HG03196 (cell line): ENCODE measurements at regions not wholly inside any gene's neighbourhood (a gene's known extent, or its start where the extent isn't known, plus 50 kb on each side); places are given as distances from the start of the nearest gene placed in this dataset.
"Not testable (repeated sequence)": the region's sequence is repeated elsewhere in the genome, so short reads cannot be mapped to it uniquely, and the experiment has no call there.

Experiments used
- ATAC-seq: cut with Tn5 transposase; IDR thresholded peaks from one replicate; pipeline ENCODE4 v1.9.1; 2021; ENCODE audit not compliant: unreplicated experiment

DNA sequence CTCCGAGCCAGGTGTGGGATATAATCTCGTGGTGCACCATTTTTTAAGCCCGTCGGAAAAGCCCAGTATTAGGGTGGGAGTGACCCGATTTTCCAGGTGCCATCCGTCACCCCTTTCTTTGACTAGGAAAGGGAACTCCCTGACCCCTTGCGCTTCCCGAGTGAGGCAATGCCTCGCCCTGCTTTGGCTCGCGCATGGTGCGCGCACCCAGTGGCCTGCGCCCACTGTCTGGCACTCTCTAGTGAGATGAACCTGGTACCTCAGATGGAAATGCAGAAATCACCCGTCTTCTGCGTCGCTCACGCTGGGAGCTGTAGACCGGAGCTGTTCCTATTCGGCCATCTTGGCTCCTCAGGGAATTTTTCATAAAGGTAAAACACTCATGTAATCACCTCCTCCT lies 63.9 kb downstream of the RWDD3 start:
- not testable (repeated sequence) for ATAC-seq

DNA sequence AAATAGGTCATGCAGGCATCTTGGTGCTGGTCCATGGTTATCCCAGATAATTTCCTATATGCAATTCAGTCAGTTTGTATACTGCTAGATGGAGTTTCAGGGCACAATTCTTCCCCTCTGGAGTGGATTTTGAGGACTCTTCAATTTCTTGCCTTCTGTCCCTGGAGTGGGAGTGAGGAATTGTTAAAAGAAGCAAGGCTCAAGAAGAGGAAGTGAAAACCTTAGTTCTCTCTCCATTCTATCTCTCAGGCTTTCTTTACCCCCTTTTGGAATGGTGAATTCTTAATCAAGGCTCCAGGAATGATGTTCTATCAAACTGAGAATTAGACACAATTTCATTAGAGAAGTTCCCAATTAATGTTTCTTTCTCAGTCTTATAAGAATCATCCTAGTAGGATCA lies 67.1 kb downstream of the RWDD3 start:
- no peak for ATAC-seq

DNA sequence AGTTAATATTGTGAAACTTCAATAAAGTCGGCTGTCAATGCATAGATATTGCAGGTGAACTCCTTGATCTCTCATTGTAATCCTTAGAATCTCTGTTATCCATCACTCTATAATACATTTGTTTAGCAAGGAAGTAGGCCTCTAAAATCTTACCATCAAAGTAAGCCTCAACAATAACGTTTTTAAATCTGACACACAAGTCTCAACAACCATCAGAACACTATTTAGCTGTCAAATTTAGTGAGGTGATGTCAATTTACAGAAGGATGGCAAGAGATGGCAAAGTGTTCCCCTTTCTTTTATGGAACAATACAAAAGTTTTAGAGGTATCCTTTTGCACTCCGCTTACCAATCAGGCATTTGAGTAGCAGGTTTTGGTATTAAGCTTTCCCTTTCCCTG lies 67.6 kb downstream of the RWDD3 start:
- ATAC-seq: no peak

DNA sequence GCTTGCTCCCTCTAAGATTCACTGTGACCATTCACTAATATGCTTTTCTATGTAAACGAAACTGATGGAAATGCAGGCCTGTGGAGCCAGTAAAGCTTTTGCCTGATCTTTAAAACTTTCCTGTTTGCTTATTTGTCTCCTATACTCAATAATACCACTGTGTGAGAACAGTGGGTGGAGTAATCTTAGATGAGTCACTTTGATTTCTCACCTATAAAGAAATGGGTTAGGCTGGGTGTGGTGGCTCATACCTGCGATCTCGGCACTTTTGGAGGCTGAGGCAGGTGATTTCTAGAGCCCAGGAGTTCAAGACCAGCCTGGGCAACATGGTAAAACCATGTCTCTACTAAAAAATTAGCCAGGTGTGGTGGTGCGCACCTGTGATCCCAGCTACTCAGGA lies 70.8 kb downstream of the RWDD3 start:
- ATAC-seq: no peak

DNA sequence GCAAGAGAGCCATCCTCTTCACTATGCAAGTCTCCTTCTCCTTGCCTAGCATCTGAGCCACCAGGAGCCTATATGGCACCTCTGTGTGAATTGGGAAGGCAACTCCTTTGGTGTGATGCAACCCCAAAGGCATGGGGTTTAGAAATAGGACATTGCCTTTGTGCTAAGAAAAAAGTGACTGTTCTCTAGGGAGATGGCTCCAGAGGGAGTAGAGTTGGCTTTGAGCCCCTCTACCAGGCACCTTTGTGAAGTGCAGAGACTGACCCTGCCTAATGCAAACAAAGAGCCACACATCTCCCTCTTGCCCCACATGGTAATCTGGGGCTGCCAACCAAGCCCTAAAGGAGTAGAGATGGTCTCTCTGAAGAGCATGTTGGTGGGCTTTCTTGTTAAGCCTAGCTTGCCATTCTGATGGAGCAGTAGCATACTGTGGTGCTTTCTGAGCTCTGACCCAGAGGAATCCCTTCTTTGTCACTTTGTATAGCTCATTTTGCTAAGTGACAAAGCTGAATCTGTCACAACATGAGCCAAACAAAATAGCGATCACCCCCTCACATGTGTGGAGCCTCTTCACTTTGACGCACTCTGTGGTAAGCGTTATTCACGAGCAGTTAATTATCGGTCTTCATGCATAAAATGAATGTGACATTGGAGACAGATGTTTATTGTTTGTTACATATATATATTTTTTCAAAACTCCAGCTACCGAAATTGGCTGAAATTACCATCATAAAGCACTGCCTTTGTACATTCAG lies 74.4 kb downstream of the RWDD3 start:
- no peak for ATAC-seq

DNA sequence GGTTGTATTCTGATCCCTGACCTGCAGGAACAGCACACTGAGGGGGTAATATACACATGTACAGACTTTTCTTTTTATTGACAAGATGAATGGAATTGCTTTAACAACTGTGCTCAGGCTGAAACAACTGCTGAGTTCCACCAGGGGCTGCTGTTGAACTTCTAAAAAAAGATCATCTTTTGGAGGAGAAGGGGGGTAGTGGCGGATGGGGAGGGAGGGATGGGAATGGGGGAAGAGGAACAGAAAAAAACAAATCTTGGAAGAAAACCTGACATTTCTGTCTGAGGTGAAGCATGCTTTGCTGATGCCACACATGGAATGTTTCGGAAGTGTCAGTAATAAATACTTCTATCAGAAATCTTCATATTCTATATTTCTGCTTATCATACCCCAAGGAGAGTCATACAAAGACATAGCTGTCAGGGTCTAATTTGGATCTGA lies 75.0 kb downstream of the RWDD3 start:
- ATAC-seq: no peak

DNA sequence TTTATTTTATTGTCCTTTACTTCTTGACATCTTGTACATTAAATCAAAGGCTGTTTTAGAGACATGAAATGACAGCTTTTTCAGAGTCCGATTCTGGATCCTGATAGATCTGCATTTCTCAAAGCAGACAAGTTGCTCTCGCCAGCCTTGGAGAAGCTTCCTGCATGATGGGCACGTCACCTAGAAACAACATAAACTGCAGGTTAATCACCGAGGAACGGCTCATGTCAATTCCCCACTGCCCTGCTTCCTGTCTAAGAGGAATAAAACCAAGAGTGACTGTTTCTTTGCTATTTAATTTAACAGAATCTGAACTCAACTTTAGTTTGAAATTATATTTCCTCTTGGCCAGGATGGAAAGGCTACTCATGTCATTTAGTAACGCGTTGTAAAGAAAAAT lies 77.0 kb downstream of the RWDD3 start:
- no peak for ATAC-seq

DNA sequence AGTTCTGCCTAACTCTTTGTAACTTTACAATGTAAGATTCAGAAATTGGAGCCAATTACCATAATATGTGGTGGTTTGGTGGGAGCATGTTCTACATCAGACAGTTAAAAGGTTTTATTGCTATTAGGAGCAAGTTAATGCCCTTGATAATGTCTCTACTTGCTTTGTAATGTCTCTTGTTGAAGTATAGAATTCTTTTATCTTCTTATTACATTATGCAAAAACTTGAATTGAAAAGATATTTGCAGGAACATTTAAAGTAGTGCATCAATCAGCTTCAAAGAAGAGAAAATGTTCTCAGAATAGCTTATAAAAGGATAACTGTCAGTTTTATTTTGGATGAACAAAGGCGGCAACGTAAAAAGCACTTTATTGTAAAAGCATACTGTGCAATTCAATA lies 77.8 kb downstream of the RWDD3 start:
- ATAC-seq: no peak

DNA sequence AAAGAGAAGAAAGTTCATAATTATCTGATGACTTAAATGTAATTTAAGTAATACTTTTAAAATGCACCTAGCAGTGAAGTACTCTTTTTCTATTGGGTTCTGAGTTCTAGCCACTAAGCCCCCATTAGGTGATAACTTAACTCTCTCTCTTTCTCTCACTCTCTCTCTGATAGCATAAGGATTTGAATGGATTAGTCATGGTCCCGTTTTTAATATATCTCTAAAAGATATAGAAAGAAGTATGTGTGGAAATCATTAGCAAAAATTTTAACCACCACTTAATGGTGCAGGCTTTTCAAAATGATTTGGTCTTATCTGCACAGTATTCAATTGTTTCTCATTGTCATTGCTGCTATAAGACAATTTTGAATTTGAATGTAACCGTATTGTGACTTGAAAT lies 78.2 kb downstream of the RWDD3 start:
- no peak for ATAC-seq

DNA sequence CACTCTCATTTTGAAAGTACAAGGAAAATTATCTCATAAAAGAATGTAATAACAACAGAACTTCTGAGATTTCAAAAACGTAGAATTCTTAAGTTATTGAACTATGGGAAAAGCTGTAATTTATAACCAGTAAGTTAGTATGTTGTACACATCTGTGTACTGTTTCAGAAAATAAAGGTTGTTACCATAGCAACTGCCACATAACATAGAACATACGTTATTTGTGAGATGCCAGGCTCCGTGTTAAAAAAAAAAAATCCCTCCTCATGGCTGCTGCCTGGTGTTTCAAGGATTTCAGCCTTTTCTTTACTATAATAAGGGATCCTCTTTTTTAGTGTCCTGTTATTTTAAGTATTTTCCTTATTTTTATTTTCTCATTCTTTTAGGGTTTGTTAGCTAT lies 79.5 kb downstream of the RWDD3 start:
- ATAC-seq: no peak

DNA sequence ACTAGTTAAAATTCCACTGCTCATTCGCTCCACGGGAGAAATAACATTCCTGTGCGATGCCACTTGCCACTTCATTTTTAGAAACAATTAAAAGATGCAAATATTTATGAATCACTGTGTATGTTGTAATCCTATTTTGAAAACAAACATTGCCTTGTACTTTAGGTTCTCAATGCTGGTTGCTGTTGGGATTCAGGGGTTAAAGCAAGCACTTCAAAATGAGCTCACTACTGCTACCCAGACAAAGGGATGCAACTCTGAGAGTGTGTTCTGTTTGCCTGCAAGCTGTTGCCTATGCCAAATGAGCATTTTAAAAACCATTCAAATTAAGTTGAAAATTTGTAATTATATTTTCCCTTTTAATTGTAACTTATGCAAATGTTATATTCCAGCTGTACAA lies 87.5 kb downstream of the RWDD3 start:
- no peak for ATAC-seq

DNA sequence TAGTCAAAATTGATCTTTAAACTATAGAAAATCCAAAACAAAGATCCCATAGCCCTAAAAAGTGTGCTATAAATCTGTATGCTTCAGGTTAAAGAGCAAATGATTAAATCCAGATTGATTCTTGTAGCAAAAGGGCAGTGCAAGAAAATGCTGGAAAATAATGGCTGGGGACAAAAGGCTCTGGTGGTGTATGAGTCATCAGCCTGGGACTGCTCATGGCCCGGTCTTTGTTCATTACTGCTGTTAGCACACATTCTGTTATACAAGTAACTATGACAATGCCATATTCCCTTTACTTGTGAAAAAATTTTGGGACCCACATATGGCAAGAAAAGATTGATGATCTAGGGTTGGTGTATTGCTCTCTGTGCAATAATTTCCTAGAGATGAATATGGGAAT lies 89.1 kb downstream of the RWDD3 start:
- no peak for ATAC-seq

DNA sequence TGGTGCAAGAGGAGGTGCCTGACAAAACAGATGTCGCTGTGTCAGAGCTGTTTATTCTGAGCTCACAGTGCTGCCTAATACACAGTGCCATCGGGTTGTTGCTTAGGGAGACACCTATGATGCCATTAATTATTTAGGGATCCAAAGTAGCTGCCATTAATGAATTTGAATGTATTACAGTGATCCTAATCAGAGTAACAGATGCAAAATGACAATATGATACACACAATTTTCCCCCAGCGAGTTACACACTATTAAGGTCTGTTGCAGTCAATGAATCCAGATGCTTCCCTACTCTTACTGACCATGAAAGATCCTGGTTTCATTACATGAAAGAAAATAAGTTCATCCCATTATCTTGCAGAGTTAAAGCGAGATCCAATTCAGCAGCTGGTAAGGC lies 91.3 kb downstream of the RWDD3 start:
- no peak for ATAC-seq

DNA sequence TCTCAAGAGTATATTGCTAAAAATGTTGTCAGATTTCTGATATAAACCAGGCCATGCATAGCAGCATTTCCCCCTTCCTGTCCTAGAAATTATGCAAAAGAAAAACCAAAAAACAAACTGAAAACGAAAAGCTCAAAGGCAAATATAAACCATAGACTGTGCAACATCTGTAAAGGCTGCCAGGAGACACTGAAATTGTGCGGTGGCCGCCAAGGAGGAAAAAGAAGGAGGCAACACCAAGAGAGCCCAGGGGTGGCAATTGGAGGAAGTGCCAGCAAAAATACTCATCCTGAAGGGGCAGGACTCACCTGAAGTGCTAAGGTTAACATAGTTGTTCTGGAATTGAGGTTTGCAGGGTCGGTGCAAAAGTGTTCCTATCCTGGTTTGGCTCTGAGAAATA lies 92.0 kb downstream of the RWDD3 start:
- ATAC-seq: no peak

DNA sequence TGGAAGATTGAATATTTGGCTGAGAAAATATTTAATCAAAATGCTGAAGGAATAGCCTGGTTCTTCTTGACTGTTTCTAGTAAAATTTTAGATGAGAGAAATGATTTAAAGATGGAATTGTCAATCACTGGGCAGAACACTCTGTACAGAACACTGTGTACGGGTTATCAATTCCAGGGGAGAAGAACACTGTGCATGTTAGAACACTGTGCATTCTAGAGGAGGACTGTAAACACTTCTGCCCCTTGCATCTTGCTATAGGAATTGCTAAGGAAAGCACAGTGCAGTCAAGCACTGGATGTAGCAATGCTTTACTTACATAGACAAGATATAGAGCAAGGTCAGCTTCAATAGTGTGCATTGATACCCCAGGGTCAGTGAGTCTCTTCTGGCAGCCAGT lies 98.7 kb downstream of the RWDD3 start:
- ATAC-seq: no peak

DNA sequence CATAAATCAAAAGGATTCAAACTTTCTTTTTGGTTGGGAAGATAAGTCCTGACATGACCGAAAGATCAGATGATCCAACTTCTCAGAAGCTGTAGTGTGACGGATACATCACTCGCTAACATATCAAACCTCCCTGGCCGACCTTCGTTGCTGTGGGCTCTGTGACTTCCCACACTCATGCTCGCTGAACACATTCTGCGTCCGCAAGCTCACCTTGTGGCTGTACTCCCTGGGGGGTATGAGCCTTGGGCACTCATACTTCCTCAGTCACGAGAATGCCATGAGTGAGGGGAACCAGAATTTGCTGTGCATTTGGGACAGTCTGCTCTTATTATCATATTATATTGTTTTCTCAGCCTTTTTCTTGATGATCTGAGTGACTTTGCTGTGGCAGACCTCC lies 105.4 kb downstream of the RWDD3 start:
- no peak for ATAC-seq

DNA sequence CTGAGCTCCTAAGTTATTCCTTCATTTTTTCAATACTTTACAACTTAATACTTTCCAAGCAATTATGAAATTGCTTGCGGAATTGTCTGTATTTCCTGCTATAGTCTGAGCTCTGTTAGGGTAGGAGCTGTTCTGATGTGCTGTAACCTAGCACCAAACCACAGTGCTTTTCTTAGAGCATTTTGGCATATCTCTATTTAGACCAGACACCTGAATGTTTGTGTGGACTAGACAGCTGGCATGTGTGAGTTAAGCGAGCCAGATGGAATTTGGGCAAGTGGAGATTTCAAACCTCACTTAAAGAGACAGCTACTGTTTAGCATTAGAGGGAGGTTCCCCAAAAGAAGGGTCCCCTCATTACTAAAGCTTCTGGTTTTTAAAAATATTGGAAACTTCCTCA lies 106.1 kb downstream of the RWDD3 start:
- ATAC-seq: no peak

DNA sequence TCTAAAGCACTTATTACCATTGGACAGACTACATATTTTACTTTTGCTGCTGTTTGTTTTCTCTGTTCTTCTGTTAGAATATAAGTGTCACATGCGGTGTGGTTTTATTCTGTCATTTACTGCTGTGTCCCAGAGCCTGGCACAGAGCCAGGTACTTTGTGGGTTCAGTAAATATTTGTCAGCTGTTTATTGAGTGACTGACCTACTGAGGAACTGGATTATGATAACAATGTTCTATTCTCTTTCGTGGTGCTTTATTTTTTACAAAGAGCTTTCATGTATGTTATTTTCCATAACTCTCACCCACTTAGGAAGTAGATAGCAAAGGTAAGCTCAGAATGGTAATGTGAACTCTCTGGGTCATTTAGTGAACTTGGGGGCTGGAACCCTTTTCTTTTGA lies 118.8 kb downstream of the RWDD3 start:
- no peak for ATAC-seq

DNA sequence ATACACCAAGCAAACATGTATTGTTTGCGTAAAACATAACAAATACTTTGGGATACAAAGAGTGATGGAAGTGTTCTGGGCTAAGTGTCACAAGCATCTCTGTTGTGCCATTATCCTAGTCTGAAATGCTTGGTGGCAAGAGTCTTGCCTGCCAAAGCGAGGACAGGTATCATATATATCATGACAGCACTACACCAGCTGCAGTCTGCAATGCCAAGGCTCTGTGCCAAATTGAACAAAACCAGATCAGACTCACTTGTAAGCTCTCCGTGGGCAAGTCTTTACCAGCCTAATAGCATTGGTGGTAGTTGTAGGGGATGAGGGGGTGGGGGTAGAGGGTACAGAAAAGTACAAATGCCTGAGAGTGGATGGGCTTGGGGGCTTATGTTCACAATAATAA lies 119.2 kb downstream of the RWDD3 start:
- no peak for ATAC-seq

DNA sequence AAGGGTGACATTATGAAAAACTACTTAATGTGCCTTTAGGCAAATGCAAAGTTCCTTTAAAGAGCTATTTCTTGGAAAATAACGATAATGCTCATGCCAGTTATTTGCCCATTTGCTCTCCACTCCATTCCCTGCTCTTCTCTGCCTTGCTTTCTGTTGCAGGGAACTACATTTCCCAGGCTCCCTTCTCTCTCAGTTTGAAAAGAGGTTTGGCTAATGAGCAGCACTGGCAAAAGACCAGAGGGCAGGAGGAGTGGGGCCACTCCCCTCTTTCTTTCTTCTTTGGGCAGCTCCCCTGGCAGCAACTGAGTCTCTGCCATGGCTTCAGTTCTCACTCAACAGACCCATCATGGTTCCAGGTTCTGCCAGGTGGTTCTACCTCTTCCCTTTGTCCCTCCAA lies 130.5 kb downstream of the RWDD3 start:
- ATAC-seq: no peak

DNA sequence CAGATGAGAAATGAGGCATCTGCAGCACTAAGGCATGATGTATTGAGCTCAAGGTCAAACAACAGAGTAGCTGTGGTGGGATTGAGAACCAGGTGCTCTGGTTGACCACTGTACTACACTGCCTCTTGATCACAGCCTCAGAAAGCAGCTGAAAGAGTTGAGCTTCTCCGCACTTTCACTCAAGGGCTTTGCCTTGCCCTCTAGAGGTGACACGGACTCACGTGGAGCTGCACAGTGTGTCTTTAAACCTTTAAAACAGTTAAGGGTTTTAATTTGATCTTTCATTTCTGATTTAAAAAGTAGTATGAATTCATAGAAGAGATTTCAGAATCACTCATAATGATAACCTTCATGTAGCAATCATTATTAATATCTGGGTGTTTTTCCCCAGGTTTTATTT lies 132.5 kb downstream of the RWDD3 start:
- no peak for ATAC-seq

DNA sequence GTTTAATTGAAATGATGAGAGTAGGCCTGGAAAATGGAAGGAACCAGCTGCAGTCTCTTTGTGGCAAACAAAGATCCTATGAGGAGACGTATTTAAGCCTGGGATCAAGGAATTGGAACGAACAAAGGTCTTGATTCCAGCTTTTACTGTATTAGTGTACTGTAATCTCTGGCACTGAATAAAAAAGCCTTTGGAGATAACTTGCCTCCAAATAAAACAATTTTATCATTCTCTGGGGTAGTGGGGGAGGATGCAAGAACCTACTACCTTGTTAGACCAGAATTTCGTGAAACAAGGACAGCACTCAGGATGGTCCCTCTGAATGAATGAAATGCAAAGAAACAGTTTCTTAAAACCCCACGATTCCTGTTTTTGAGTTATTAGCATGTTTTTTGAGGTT lies 134.2 kb downstream of the RWDD3 start:
- no peak for ATAC-seq

DNA sequence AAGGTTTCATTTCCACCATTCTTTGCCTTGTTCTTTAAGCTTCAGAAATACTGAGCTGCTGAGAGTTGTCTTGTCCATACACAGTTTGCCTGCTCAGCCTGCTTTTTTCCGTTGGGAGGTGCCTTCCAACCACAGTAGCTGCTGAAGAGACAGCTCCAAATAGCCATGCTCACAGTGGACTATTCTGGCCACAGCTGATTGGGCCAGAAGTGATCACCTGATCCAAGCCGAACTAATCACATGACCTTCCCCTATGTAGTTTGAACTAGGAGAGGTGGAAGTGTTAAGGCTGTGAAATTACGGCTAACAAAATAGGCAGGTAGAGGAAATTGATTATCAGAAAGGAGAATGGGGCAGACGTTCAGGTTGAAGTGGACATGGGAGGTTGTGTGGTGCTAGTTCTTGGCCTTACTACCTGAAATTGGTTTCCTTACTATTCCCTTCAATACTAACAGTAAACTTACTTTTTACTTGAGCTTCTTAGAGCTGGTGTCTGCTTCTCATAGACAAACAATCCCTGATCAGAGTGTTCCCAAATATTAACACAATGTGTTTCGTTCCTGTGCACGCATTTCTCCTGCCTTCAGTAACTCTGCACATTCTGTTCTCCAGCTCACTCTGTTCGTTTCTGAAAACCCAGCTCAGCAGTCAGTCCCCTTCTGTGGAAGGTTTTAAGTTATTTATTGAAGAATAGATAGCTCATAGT lies 136.1 kb downstream of the RWDD3 start:
- ATAC-seq: no peak
